ENCODE measurements at regions not wholly inside any gene's neighbourhood (a gene's known extent, or its start where the extent isn't known, plus 50 kb on each side); places are given as distances from the start of the nearest gene placed in this dataset.
"Not testable (repeated sequence)": the region's sequence is repeated elsewhere in the genome, so short reads cannot be mapped to it uniquely, and the experiment has no call there.

DNA sequence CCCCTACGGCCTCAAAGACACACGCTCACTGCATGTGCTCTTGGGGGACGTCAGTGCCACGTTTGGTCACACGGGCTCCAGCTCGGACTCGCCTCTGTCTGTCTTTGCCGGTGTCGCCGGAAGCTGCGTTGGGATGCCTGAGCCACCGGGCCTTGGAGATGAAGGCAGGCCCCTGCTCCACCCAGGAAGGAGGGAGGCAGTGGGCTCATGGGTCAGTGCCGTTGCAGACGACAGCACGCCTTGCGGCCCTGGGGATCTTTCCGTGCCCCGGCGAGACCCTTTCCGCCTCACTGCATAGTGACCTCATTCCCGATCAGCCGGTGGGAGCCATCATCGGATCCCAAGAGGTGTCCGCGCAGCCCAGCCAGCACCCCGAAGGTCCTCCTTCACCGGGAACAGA lies 1407.3 kb upstream of the PCDH10 start:
- DNase-seq = not testable (repeated sequence)

DNA sequence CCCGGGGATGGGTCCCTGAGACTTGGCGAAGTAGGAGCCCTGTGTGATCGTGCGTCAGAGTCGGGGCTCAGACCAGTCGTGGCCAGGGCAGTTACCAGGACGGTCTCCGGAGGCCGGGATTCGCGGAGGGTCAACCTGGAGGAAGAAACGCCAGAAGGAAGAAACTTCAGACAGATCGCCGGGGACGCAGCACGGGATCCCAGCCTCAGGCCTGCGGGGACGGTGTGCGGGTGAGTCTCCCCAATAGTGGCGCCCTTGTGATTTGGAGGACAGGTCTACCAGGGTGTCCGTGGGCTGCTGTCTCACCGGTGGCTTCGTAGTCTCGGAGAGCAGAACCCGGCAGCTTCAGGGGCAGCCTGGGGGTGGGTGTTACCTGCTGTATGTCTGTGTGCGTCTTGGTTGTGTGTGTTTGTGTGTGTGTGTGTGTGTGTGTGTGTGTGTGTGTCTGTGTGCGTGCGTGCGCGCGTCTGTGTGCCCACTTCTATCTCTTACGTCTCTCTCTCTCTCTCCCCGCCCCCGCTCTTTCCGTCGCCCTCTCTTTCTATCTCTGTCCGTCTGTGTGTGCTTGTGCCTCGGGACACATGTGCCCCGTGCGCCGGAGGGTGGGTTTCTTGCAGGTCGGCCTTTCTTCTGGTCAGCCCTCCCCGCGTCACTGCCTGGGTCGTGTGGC lies 1406.4 kb upstream of the PCDH10 start:
- DNase-seq = not testable (repeated sequence)

DNA sequence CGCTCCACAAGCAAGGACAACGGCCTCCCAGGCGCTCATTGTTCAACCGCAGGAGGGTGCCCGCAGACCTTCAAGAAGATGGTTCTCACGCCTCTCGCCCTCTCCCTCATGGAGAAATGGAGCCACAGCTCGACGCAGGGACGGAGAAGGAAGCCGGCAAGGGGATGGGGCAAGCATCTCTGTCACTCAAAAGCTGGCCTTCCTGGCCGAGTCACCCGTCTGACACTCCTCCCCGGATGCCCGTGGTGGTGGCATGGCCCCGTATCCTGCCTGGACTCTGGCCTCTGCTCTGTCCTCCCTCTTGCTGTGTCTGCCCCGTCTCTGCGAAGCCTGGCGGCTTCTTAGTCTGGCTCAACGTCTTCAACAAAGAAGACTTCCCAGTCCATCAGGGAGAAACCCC lies 1405.7 kb upstream of the PCDH10 start:
- not testable (repeated sequence) for DNase-seq

DNA sequence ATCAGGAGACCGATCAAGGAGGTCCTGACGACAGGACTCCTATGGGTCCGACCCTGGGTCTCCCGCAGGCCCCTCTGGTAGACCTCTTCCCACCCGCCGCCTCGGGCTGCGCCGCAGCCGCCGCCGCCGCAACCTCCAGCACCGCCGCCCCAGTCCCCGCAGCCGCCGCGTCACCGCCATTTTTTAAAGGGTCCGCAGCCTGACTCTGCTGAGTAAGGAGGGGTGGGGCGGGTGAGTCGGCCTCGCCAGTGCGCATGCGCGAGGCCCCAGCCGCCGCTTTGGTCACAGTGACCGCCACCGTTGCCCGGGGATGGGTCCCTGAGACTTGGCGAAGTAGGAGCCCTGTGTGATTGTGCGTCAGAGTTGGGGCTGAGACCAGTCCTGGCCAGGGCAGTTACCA lies 1401.9 kb upstream of the PCDH10 start:
- not testable (repeated sequence) for DNase-seq

DNA sequence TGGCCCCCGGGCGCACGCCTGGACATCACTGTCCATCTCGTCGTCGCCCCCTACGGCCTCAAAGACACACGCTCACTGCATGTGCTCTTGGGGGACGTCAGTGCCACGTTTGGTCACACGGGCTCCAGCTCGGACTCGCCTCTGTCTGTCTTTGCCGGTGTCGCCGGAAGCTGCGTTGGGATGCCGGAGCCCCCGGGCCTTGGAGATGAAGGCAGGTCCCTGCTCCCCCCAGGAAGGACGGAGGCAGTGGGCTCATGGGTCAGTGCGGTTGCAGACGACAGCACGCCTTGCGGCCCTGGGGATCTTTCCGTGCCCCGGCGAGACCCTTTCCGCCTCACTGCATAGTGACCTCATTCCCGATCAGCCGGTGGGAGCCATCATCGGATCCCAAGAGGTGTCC lies 1399.9 kb upstream of the PCDH10 start:
- not testable (repeated sequence) for DNase-seq

DNA sequence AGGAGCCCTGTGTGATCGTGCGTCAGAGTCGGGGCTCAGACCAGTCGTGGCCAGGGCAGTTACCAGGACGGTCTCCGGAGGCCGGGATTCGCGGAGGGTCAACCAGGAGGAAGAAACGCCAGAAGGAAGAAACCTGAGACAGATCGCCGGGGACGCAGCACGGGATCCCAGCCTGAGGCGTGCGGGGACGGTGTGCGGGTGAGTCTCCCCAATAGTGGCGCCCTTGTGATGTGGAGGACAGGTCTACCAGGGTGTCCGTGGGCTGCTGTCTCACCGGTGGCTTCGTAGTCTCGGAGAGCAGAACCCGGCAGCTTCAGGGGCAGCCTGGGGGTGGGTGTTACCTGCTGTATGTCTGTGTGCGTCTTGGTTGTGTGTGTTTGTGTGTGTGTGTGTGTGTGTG lies 1399.1 kb upstream of the PCDH10 start:
- not testable (repeated sequence) for DNase-seq

DNA sequence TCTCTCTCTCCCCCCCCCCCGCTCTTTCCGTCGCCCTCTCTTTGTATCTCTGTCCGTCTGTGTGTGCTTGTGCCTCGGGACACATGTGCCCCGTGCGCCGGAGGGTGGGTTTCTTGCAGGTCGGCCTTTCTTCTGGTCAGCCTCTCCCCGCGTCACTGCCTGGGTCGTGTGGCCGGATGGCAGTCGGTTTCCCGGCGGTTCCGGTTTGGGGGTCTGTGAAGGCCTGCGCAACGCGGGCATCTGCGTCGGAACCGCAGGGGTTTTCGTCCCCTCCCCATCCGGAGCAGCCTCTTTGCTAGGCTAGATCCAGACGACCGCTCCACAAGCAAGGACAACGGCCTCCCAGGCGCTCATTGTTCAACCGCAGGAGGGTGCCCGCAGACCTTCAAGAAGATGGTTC lies 1398.6 kb upstream of the PCDH10 start:
- DNase-seq = not testable (repeated sequence)

DNA sequence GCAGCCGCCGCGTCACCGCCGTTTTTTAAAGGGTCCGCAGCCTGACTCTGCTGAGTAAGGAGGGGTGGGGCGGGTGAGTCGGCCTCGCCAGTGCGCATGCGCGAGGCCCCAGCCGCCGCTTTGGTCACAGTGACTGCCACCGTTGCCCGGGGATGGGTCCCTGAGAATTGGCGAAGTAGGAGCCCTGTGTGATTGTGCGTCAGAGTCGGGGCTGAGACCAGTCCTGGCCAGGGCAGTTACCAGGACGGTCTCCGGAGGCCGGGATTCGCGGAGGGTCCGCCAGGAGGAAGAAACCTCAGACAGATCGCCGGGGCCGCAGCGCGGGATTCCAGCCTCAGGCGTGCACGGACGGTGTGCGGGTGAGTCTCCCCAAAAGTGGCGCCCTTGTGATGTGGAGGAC lies 1386.9 kb upstream of the PCDH10 start:
- not testable (repeated sequence) for DNase-seq

DNA sequence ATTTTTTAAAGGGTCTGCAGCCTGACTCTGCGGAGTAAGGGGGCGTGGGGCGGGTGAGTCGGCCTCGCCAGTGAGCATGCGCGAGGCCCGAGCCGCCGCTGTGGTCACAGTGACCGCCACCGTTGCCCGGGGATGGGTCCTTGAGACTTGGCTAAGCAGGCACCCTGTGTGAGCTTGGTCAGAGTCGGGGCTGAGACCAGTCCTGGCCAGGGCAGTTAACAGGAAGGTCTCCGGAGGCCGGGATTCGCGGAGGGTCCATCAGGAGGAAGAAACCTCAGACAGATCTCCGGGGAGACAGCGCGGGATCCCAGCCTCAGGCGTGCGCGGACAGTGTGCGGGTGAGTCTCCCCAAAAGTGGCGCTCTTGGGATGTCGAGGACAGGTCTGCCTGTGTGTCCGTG lies 1384.4 kb upstream of the PCDH10 start:
- no peak for DNase-seq

DNA sequence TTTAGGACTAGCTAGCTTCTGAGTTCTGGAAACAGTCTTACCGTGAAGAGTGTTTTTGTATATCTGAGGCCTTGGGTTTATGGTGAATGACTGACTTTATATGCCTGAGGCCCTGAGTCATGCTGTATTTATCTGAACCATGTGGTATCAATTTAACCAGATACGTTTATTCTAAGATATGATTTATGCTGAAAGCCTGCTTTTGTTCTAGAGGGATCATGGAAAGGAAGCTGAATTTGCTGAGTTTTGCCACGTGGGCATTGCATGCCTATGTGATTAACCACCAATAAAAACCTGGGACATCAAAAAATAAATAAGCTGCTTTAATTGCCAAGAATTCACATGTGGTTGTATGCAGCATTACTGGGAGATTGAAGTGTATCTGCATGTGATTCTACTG lies 1374.7 kb upstream of the PCDH10 start:
- DNase-seq = peak; percentile 55

DNA sequence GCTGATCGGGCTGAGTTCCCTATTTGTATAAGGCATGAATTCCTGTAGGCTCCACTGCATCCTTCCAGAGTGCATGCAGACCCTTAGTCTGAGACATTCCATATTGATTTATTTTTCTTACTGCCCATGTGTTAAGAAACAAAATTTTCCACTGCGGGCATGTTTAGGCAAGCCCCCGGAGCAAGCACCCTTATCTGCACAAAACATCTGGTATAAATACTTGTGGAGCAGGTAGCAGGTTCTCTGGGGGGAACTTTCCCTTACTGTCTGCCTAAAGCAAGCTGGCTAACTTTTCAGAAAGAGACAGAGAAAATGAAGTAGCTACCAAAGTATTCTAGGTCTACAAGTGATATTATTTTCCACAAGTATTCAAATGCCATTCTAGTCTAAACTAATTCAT lies 1338.5 kb upstream of the PCDH10 start:
- peak; percentile 10 for DNase-seq

All from OCI-M1 (cell line).